WERI-Rb-1 (cell line): ENCODE measurements at regions not wholly inside any gene's neighbourhood (a gene's known extent, or its start where the extent isn't known, plus 50 kb on each side); places are given as distances from the start of the nearest gene placed in this dataset.

ENCODE experiments used
- DNase-seq: peaks from one replicate; pipeline ENCODE4 v3.0.0-alpha.2; 2020
- H3K27ac ChIP-seq: fragments of 250-450 bp; sonication (Bioruptor Pico); 2 replicates; pipeline ENCODE4 v1.5.1; 2020; ENCODE audit warnings: mild to moderate bottlenecking, moderate library complexity
- H3K27me3 ChIP-seq: fragments of 250-450 bp; sonication (Bioruptor Pico); 2 replicates; pipeline ENCODE4 v1.5.1; 2021; ENCODE audit warnings: mild to moderate bottlenecking, low read depth, moderate library complexity; ENCODE audit not compliant: insufficient read depth, severe bottlenecking
- H3K36me3 ChIP-seq: fragments of 250-450 bp; sonication (Bioruptor Pico); 2 replicates; pipeline ENCODE4 v1.5.1; 2020; ENCODE audit warnings: mild to moderate bottlenecking, moderate library complexity
- H3K4me3 ChIP-seq: 2 replicates; pipeline ENCODE4 v1.5.1; 2011; ENCODE audit warnings: low read depth, mild to moderate bottlenecking, control low read depth, low read length
- H3K9me3 ChIP-seq: fragments of 250-450 bp; sonication (Bioruptor Pico); 2 replicates; pipeline ENCODE4 v1.5.1; 2021; ENCODE audit warnings: mild to moderate bottlenecking, moderate library complexity; ENCODE audit not compliant: severe bottlenecking
- TF ChIP-seq, protein P1 (sequence below): IDR thresholded peaks from 2 replicates; pipeline ENCODE4 v1.5.1; 2011; ENCODE audit warnings: low read depth, mild to moderate bottlenecking, control low read depth, inconsistent platforms, low read length

DNA sequence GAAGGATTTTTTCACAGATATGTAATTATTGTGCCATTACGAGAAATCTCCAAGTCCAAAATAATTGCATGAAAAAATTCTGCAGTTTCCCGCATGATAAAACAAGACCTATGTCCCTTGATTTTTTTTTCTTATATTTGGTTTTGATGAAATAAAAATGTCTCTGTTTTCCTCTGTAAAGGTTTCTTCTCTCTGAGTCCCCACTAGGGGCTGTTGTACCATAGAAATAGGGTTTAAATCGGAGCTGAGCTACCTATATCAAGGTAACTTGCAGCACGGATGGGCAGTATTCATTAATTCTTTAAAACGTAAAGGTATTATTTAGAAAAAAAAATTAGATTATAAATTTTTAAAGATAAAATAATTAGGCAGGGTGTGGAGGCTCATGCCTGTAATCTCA lies 66.6 kb upstream of the IGF1R start:
- Histone ChIP-seq H3K27me3 (peaks cover 85% of the 10 kb centered on the region), H3K36me3 (no peaks in the 10 kb centered on the region), H3K9me3 (no peaks in the 10 kb centered on the region), H3K27ac (no peak overlapping the region), H3K4me3 (no peak overlapping the region)
- TF ChIP-seq, protein P1, sequence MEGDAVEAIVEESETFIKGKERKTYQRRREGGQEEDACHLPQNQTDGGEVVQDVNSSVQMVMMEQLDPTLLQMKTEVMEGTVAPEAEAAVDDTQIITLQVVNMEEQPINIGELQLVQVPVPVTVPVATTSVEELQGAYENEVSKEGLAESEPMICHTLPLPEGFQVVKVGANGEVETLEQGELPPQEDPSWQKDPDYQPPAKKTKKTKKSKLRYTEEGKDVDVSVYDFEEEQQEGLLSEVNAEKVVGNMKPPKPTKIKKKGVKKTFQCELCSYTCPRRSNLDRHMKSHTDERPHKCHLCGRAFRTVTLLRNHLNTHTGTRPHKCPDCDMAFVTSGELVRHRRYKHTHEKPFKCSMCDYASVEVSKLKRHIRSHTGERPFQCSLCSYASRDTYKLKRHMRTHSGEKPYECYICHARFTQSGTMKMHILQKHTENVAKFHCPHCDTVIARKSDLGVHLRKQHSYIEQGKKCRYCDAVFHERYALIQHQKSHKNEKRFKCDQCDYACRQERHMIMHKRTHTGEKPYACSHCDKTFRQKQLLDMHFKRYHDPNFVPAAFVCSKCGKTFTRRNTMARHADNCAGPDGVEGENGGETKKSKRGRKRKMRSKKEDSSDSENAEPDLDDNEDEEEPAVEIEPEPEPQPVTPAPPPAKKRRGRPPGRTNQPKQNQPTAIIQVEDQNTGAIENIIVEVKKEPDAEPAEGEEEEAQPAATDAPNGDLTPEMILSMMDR, result no peak
- DNase-seq, result no peak

DNA sequence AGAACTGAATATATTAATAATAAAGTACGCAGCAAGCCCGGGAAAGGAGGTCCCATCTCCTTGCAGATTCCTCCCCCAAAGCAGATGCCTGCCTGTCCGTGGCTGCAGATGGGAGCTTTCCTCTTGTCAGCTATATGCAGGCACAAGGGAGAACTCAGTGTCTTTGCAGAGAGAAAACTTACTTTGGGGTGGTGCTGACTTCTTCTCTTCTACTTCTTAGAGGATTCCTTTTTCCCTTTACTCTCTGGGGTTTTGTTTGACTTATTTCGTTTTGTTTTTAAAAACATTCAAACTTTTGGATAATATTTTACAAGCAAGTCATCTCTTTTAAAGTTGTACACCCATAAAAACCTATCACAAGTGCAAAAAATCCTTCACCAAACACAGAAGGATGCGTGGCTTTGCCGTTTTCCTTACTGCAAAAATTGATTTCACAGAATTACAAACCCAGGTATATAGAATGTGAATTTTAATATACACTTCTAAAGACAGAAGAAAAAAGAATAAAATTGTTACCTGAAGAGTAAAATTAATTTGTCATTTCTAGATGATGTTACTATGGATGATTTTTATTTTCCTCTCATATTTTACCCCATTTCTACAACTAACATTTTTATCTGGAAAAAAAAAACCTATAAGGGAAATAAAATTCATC lies 65.3 kb upstream of the IGF1R start:
- TF ChIP-seq, protein P1, result no peak
- no peak for DNase-seq
- H3K9me3 ChIP-seq, result no peaks in the 10 kb centered on the region
- H3K36me3 ChIP-seq, result no peaks in the 10 kb centered on the region
- H3K27ac ChIP-seq, result no peak overlapping the region
- peaks cover 84% of the 10 kb centered on the region for H3K27me3 ChIP-seq
- H3K4me3 ChIP-seq, result no peak overlapping the region

DNA sequence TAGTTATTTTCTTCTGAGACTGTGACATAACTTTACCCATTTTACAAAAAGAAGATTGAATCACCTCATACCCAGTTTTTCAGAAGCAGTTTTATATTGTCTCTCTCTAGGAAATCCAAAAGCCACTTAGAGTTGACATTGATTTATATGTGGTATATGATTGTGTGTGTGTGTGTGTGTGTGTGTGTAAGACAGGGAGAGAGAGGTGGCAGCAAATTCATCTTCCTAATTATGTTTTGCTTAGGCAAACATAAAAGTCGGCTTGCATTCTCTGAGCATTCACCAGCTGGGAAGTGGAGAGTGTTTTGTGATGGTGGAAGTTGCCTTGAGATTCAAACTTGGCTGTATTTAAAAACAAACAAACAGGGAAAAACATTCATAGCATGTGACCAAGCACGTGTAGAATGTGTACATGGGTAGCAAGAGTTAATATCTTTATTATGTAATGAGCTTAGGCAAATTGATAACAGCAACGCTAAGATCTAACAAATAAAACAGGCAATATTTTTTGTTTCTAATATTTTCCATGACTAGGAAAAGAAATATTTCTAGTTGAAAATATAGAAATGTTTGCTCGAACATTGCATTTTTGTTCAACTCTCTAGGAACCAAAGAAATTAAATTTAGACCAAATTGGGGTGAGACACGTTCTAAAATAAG lies 64.4 kb upstream of the IGF1R start:
- Histone ChIP-seq H3K27me3 (peaks cover 84% of the 10 kb centered on the region), H3K4me3 (no peak overlapping the region), H3K9me3 (no peaks in the 10 kb centered on the region), H3K36me3 (no peaks in the 10 kb centered on the region), H3K27ac (no peak overlapping the region)
- no peak for DNase-seq
- TF ChIP-seq, protein P1, result no peak

DNA sequence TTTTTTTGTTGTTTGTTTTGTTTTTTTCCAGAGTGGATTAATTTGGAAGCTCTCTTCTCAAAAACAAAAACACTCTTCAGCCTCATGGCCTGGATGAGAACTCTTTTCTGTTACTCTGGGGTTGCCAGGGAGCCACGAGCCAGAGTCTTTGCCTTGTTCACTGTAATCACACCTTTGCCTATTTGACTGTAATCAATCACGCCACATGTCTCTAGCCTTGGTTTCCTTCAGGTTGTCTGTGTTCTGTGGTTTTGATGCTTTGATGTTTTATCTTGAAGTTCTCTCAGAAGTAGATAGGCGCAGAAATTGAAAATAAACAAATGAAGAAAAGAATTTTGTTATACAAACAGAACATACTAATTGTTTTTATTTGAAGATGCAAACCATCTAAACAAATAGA lies 62.3 kb upstream of the IGF1R start:
- Histone ChIP-seq H3K36me3 (no peaks in the 10 kb centered on the region), H3K27me3 (peaks cover 92% of the 10 kb centered on the region), H3K27ac (no peak overlapping the region), H3K9me3 (no peaks in the 10 kb centered on the region), H3K4me3 (no peak overlapping the region)
- DNase-seq, result no peak
- TF ChIP-seq, protein P1, result no peak

GRCh38 chr15:98592136-98592535 lies 56.2 kb upstream of the IGF1R start:
- peaks cover 90% of the 10 kb centered on the region for H3K27me3 ChIP-seq
- no peak overlapping the region for H3K4me3 ChIP-seq
- TF ChIP-seq, protein P1, result no peak
- no peak for DNase-seq
- H3K36me3 ChIP-seq, result no peaks in the 10 kb centered on the region
- no peak overlapping the region for H3K27ac ChIP-seq
- peaks cover 8% of the 10 kb centered on the region for H3K9me3 ChIP-seq

DNA sequence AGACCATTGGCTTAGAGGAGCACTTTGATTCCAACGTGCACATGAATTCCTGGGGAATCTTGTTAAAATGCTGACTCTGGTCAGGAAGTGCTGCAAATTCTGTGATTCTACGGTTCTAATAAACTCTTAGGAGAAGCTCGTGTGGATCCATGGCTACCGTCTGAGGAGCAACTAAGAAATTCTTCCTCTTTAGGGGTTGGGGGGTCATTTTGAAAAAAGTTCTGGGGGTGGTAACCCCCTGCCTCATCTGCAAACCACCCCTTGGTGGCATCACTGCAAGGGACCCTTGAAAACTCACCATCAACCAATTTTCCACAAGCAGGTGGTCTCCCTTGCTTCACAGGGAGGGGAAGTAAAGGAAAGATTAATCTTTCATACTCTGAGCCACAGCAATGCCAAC lies 52.2 kb upstream of the IGF1R start:
- Histone ChIP-seq H3K27ac (no peak overlapping the region), H3K27me3 (peaks cover 87% of the 10 kb centered on the region), H3K9me3 (peaks cover 8% of the 10 kb centered on the region), H3K36me3 (no peaks in the 10 kb centered on the region), H3K4me3 (no peak overlapping the region)
- TF ChIP-seq, protein P1, result no peak
- DNase-seq, result no peak
